CD4-positive, alpha-beta memory T cell (primary cell): ENCODE measurements at regions not wholly inside any gene's neighbourhood (a gene's known extent, or its start where the extent isn't known, plus 50 kb on each side); places are given as distances from the start of the nearest gene placed in this dataset.

Experiments used
- CTCF ChIA-PET: fragments of 350-600 bp; sonication (Branson Sonifier 250); formaldehyde crosslinking; loops from one replicate; lab custom pipeline; 2021; ENCODE audit warnings: inconsistent platforms; ENCODE audit not compliant: partially characterized antibody; lab: Charles Lee
- POLR2A ChIA-PET: fragments of 350-600 bp; sonication (Branson Sonifier 250); formaldehyde crosslinking; loops from one replicate; lab custom pipeline; 2021; ENCODE audit not compliant: partially characterized antibody; lab: Charles Lee
- DNase-seq, 5 donors: peaks; one replicate each; pipeline versions ENCODE4 v3.0.0 to v3.0.0-alpha.2; 2020 to 2022; ENCODE audit warnings: mixed read lengths in 1 of 5
- H3K27ac ChIP-seq: one replicate; pipeline ENCODE4 v1.7.0; 2013; ENCODE audit warnings: low read depth, low read length
- H3K27me3 ChIP-seq: 2 replicates; pipeline ENCODE4 v1.7.0; 2013; ENCODE audit warnings: mild to moderate bottlenecking, low read length, moderate library complexity; ENCODE audit not compliant: insufficient read depth
- H3K36me3 ChIP-seq: 2 replicates; pipeline ENCODE4 v1.7.0; 2013; ENCODE audit warnings: mild to moderate bottlenecking, low read length, moderate library complexity; ENCODE audit not compliant: insufficient read depth
- H3K4me1 ChIP-seq: 2 replicates; pipeline ENCODE4 v1.7.0; 2013; ENCODE audit warnings: mild to moderate bottlenecking, low read length, moderate library complexity; ENCODE audit not compliant: insufficient read depth
- H3K4me3 ChIP-seq, 2 donors: one replicate each; pipeline ENCODE4 v1.7.0; 2013; ENCODE audit warnings: low read length in 2 of 2, mild to moderate bottlenecking in 1 of 2
- H3K9me3 ChIP-seq, 2 donors: one replicate each; pipeline ENCODE4 v1.7.0; 2013; ENCODE audit warnings: low read length in 2 of 2, control low read depth in 1 of 2; ENCODE audit not compliant: control insufficient read depth in 1 of 2
- H3K27ac Mint-ChIP-seq, 7 donors: one replicate each; pipeline ENCODE4 v1.8.0; 2020 to 2021; ENCODE audit warnings: mixed read lengths in 7 of 7, mild to moderate bottlenecking in 6 of 7, inconsistent platforms in 3 of 7, moderate library complexity in 3 of 7
- H3K27me3 Mint-ChIP-seq, 2 donors: one replicate each; pipeline ENCODE4 v1.8.0; 2020 to 2021; ENCODE audit warnings: mixed read lengths in 2 of 2
- H3K36me3 Mint-ChIP-seq, 2 donors: one replicate each; pipeline ENCODE4 v1.8.0; 2020 to 2021; ENCODE audit warnings: mixed read lengths in 2 of 2, inconsistent platforms in 1 of 2, mild to moderate bottlenecking in 1 of 2
- H3K4me1 Mint-ChIP-seq, 4 donors: one replicate each; pipeline ENCODE4 v1.8.0; 2020 to 2021; ENCODE audit warnings: mixed read lengths in 4 of 4, mild to moderate bottlenecking in 1 of 4
- H3K4me3 Mint-ChIP-seq, 8 donors: one replicate each; pipeline ENCODE4 v1.8.0; 2020 to 2021; ENCODE audit warnings: mixed read lengths in 8 of 8, mild to moderate bottlenecking in 7 of 8, moderate library complexity in 6 of 8, inconsistent platforms in 3 of 8
- H3K9me3 Mint-ChIP-seq, 8 donors: one replicate each; pipeline ENCODE4 v1.8.0; 2020 to 2021; ENCODE audit warnings: mixed read lengths in 8 of 8, mild to moderate bottlenecking in 5 of 8, inconsistent platforms in 3 of 8, moderate library complexity in 1 of 8
- intact Hi-C: fragments of 100-400 bp; cut with micrococcal nuclease; formaldehyde crosslinking; loops from one replicate; pipeline ENCODE4 v1.15.1; 2023

DNA sequence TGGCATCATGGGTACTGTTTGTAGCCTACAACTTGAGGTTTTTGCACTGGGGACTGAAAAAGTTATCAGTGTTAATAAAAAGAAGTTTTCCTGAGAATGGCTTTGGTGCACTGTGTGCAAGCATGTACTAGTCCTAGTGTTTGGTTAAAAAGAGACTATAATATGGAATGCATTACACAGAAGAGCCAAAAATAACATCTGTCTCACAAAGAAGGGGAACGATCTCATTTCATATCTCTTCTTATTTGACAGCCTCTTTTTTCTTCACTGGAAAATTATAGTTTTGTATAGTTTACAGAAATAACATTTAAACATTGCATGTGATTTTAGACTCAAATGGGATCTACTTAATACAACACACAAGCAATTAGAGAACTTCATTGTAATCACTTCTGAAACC is 127.0 kb upstream of the GDNF start:
- Histone ChIP-seq H3K27me3 (no peaks in the 10 kb centered on the region), H3K9me3 (no peaks in the 10 kb centered on the region), H3K27ac (no peak overlapping the region), H3K4me1 (no peaks in the 10 kb centered on the region), H3K4me3 (no peak overlapping the region), H3K36me3 (no peaks in the 10 kb centered on the region)
- peaks cover 0 to 1% of the 10 kb centered on the region in 2 donors for H3K27me3 Mint-ChIP-seq
- DNase-seq: no peak
- ChIA-PET POLR2A (no interaction called here), CTCF (no interaction called here)
- no peaks in the 10 kb centered on the region for H3K36me3 Mint-ChIP-seq
- peaks cover 0 to 5% (median under 1%) of the 10 kb centered on the region in 8 donors for H3K9me3 Mint-ChIP-seq
- intact Hi-C loops: no loop called here
- no peak overlapping the region for H3K4me3 Mint-ChIP-seq
- H3K4me1 Mint-ChIP-seq: no peaks in the 10 kb centered on the region
- no peak overlapping the region for H3K27ac Mint-ChIP-seq

DNA sequence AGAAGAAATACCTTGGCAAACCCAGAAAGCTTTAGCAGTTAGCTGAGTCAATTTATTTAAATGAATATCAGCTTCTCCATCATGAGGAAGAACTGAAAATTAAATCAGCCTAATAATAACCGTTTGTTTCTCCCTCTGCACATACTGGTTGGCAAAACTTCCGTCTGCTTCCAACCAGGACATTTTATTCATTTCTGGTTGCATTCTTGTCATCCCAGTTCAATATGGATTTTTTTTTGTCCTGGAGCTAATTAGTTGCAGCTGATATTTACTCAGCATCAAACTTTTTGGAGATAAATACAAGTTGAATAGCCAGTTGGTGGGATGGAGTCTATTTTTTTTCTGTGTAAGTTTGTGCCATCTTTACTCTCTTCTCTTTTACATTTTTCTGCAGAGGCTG is 126.5 kb upstream of the GDNF start:
- CTCF ChIA-PET: no interaction called here

DNA sequence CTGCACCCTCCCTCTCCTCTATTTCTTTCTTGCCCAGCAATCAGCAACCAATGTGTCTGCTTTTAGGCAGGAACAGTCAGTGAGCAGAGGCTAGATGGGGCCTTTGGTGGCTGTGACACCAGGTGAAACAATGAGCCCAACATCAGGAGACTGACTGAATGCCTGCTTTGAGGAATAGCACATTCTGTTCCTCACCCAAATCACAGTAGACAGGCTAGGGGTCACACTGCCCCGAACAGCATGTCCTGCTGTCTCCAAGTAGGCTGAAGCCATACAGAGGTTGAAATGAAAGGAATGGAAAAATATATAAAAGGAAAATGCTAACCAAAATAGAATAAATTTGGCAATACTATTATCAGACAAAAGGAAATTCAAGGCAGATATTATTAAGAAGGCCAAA is 122.5 kb upstream of the GDNF start:
- H3K4me1 Mint-ChIP-seq: no peaks in the 10 kb centered on the region
- intact Hi-C loops: no loop called here

More for the DNA sequence above, 126.5 kb upstream of the GDNF start:
- Mint-ChIP-seq H3K4me3 (no peak overlapping the region), H3K36me3 (no peaks in the 10 kb centered on the region), H3K9me3 (peaks cover 0 to 5% (median under 1%) of the 10 kb centered on the region in 8 donors), H3K27ac (no peak overlapping the region), H3K27me3 (peaks cover 0 to 1% of the 10 kb centered on the region in 2 donors), H3K4me1 (no peaks in the 10 kb centered on the region)
- H3K4me3 ChIP-seq: no peak overlapping the region
- intact Hi-C loops: no loop called here
- no peaks in the 10 kb centered on the region for H3K36me3 ChIP-seq
- POLR2A ChIA-PET: no interaction called here
- no peaks in the 10 kb centered on the region for H3K27me3 ChIP-seq
- no peaks in the 10 kb centered on the region for H3K4me1 ChIP-seq
- H3K27ac ChIP-seq: no peak overlapping the region
- DNase-seq: no peak
- H3K9me3 ChIP-seq: no peaks in the 10 kb centered on the region

DNA sequence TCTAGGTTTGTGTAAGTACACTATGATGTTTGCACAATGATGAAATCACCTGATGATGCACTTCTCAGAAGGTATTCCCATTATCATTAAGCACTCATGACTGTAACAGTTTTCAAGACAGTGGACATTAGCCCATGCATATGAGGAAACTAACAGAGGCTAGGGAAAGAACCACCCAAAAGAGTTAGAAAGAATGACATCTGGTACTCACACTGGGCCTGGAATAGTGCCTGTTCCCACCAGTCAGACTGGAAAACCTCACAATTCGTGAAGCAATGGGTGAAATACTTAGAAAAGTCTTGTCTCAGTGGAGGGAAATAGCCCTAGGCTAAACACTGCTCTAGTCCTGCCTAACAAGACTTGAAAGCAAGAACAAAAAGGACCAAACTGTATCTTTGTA is 117.4 kb upstream of the GDNF start:
- H3K9me3 Mint-ChIP-seq: peaks cover 0 to 22% (median 18%) of the 10 kb centered on the region in 8 donors
- no peaks in the 10 kb centered on the region for H3K36me3 Mint-ChIP-seq
- H3K9me3 ChIP-seq: peaks cover 0 to 7% of the 10 kb centered on the region in 2 donors
- H3K36me3 ChIP-seq: no peaks in the 10 kb centered on the region
- no peak overlapping the region for H3K27ac Mint-ChIP-seq
- ChIA-PET POLR2A (no interaction called here), CTCF (no interaction called here)
- no peaks in the 10 kb centered on the region for H3K27me3 ChIP-seq
- no peak overlapping the region for H3K4me3 ChIP-seq
- H3K4me3 Mint-ChIP-seq: no peak overlapping the region
- H3K27ac ChIP-seq: no peak overlapping the region
- H3K4me1 ChIP-seq: no peaks in the 10 kb centered on the region
- DNase-seq: no peak
- no peaks in the 10 kb centered on the region for H3K4me1 Mint-ChIP-seq
- H3K27me3 Mint-ChIP-seq: peaks cover 0 to 1% of the 10 kb centered on the region in 2 donors
- intact Hi-C loops: no loop called here

More for the DNA sequence above, 122.5 kb upstream of the GDNF start:
- no peak overlapping the region for H3K27ac Mint-ChIP-seq
- ChIA-PET POLR2A (no interaction called here), CTCF (no interaction called here)
- Histone ChIP-seq H3K9me3 (peaks cover 0 to 7% of the 10 kb centered on the region in 2 donors), H3K27me3 (no peaks in the 10 kb centered on the region), H3K36me3 (no peaks in the 10 kb centered on the region), H3K4me3 (no peak overlapping the region), H3K27ac (no peak overlapping the region), H3K4me1 (no peaks in the 10 kb centered on the region)
- no peaks in the 10 kb centered on the region for H3K36me3 Mint-ChIP-seq
- no peak for DNase-seq
- H3K27me3 Mint-ChIP-seq: no peaks in the 10 kb centered on the region
- H3K9me3 Mint-ChIP-seq: peaks cover 0 to 22% (median 18%) of the 10 kb centered on the region in 8 donors
- H3K4me3 Mint-ChIP-seq: no peak overlapping the region

DNA sequence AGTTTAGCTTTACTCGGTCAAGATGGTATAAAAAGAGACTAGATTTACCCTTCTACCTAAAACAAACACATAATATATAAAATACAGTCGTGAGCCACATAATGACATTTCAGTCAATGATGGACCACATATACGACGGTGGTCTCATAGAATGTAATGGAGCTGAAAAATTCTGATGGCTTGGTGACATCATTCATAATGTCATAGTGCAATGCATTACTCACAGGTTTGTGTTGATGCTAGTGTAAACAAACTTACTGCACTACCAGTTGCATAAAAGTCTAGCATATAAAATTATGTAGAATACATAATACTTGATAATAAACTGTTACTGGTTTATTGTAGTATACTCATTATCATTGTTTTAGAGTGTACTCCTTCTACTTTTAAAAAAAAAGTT is 115.9 kb upstream of the GDNF start:
- no peak for DNase-seq
- ChIA-PET POLR2A (no interaction called here), CTCF (no interaction called here)
- Histone ChIP-seq H3K9me3 (peaks cover 0 to 7% of the 10 kb centered on the region in 2 donors), H3K36me3 (no peaks in the 10 kb centered on the region), H3K4me1 (no peaks in the 10 kb centered on the region), H3K4me3 (no peak overlapping the region), H3K27me3 (no peaks in the 10 kb centered on the region), H3K27ac (no peak overlapping the region)
- Mint-ChIP-seq H3K4me1 (no peaks in the 10 kb centered on the region), H3K27ac (no peak overlapping the region), H3K36me3 (no peaks in the 10 kb centered on the region), H3K9me3 (peaks cover 0 to 22% (median 18%) of the 10 kb centered on the region in 8 donors), H3K27me3 (peaks cover 0 to 1% of the 10 kb centered on the region in 2 donors), H3K4me3 (no peak overlapping the region)
- intact Hi-C loops: no loop called here

DNA sequence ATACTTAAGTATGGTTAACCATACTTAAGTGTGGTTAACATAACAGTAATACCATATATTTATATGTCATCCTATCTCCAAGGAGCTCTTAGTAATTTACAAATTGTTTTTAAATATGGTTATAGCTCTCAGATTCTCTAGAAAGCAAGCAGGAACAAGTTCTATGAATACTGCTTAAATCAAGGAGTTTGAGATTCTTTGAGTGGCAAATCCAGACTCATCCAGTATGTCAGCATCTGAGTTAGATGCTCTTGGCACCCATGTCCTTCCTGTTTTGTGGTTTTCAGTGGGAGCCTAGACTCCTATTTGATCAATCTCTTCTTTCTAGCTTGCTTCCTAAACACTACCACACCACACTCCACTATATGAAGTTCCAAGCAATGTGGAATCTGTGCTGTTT is 114.7 kb upstream of the GDNF start:
- no peak overlapping the region for H3K27ac Mint-ChIP-seq
- CTCF ChIA-PET: no interaction called here
- H3K27ac ChIP-seq: no peak overlapping the region
- H3K36me3 Mint-ChIP-seq: no peaks in the 10 kb centered on the region
- no peak overlapping the region for H3K4me3 Mint-ChIP-seq
- no peak overlapping the region for H3K4me3 ChIP-seq
- H3K36me3 ChIP-seq: no peaks in the 10 kb centered on the region
- H3K27me3 ChIP-seq: no peaks in the 10 kb centered on the region
- no peaks in the 10 kb centered on the region for H3K4me1 Mint-ChIP-seq
- intact Hi-C loops: no loop called here
- peaks cover 0 to 18% (median 13%) of the 10 kb centered on the region in 8 donors for H3K9me3 Mint-ChIP-seq
- POLR2A ChIA-PET: no interaction called here
- peaks cover 0 to 7% of the 10 kb centered on the region in 2 donors for H3K9me3 ChIP-seq
- peaks cover 0 to 1% of the 10 kb centered on the region in 2 donors for H3K27me3 Mint-ChIP-seq
- no peak for DNase-seq
- no peaks in the 10 kb centered on the region for H3K4me1 ChIP-seq

DNA sequence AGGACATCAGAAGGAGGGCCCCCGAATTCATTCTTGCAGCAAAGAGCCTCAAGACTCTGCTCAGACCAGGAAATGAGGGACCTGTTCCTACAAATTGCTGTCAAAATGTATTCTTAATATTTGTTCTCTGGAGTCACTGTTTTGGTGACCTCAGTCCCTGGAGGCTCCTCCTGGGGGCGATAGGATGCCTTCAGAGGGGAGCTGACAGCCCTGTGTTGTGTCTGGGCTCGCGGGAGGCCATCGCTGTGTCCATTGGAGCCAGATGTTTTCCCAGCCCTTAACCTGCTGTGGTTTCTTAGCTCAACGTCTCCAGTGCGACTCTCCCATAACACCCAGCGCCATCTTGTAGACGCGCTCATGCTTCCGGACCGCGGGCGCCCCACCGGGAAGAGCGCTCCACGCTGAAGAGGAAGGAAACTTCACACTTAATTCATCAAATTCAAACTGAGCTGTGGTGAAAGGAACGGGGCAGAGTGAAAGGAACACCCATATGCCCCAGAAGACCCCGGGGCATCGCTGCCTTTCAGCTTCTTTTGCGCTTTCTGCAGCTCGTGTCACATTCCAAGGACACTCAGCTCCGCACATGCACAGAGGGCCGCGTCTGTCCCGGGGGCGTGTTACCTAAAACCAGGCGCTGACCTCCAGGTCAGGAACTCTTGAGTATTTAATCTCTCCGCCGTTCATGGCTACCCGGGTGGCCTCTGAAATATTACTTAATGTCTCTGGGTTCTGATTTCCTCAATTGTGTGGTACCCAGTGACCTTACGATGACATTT is 112.3 kb upstream of the GDNF start:
- POLR2A ChIA-PET: no interaction called here
- H3K27ac Mint-ChIP-seq: no peak overlapping the region
- Histone ChIP-seq H3K4me3 (no peak overlapping the region), H3K27me3 (no peaks in the 10 kb centered on the region), H3K36me3 (no peaks in the 10 kb centered on the region), H3K9me3 (no peaks in the 10 kb centered on the region), H3K27ac (no peak overlapping the region), H3K4me1 (no peaks in the 10 kb centered on the region)
- no peak overlapping the region for H3K4me3 Mint-ChIP-seq
- H3K4me1 Mint-ChIP-seq: no peaks in the 10 kb centered on the region
- no peak for DNase-seq
- H3K27me3 Mint-ChIP-seq: peaks cover 0 to 1% of the 10 kb centered on the region in 2 donors
- peaks cover 0 to 3% (median 1%) of the 10 kb centered on the region in 8 donors for H3K9me3 Mint-ChIP-seq
- intact Hi-C loops: no loop called here
- no peaks in the 10 kb centered on the region for H3K36me3 Mint-ChIP-seq
- CTCF ChIA-PET: interaction anchor here (1.4 kb wide), 1 partner anchor 8 kb away, joined by 3 read pairs; no protein-coding TSS in a partner anchor
